ENCODE measurements at regions not wholly inside any gene's neighbourhood (a gene's known extent, or its start where the extent isn't known, plus 50 kb on each side); places are given as distances from the start of the nearest gene placed in this dataset.

- peaks cover 24% of the 10 kb centered on the region for H3K4me1 ChIP-seq (ENCODE audit: insufficient read depth, low read length)
- H3K9me3 ChIP-seq (ENCODE audit: insufficient read depth, low read depth, low read length), result no peaks in the 10 kb centered on the region
- 100% methylated on average over 1 of the region's 1 CpG for WGBS
- no peaks in the 10 kb centered on the region for H3K36me3 ChIP-seq (ENCODE audit: insufficient read depth, low read length)
- H3K27ac ChIP-seq (ENCODE audit: low read depth, low read length), result no peak overlapping the region
- H3K27me3 ChIP-seq (ENCODE audit: insufficient read depth, low read length), result no peaks in the 10 kb centered on the region
- no peak overlapping the region for H3K9ac ChIP-seq (ENCODE audit: low read depth, low read length)
- no peak overlapping the region for H3K4me3 ChIP-seq (ENCODE audit: low read length)
Measured at GRCh38 chr2:75342504-75343175, 143.3 kb upstream of the TACR1 start.

GRCh38 chr2:75340560-75340959 is 141.2 kb upstream of the TACR1 start:
- no peaks in the 10 kb centered on the region for H3K9me3 ChIP-seq (ENCODE audit: insufficient read depth, low read depth, low read length)
- 90% methylated on average over 3 of the region's 3 CpGs for WGBS

GRCh38 chr2:75338461-75338860 is 139.1 kb upstream of the TACR1 start:
- Histone ChIP-seq H3K9ac (ENCODE audit: low read depth, low read length) (no peak overlapping the region), H3K4me1 (ENCODE audit: insufficient read depth, low read length) (peaks cover 16% of the 10 kb centered on the region; the same call in 1 of the 2 replicates), H3K36me3 (ENCODE audit: insufficient read depth, low read length) (no peaks in the 10 kb centered on the region), H3K27me3 (ENCODE audit: insufficient read depth, low read length) (no peaks in the 10 kb centered on the region), H3K27ac (ENCODE audit: low read depth, low read length) (no peak overlapping the region), H3K9me3 (ENCODE audit: insufficient read depth, low read depth, low read length) (no peaks in the 10 kb centered on the region), H3K4me3 (ENCODE audit: low read length) (no peak overlapping the region)
- 87% methylated on average over 4 of the region's 5 CpGs for WGBS

More at GRCh38 chr2:75340560-75340959, 141.2 kb upstream of the TACR1 start:
- H3K36me3 ChIP-seq (ENCODE audit: insufficient read depth, low read length), result no peaks in the 10 kb centered on the region
- H3K27me3 ChIP-seq (ENCODE audit: insufficient read depth, low read length), result no peaks in the 10 kb centered on the region
- no peak overlapping the region for H3K9ac ChIP-seq (ENCODE audit: low read depth, low read length)
- no peak overlapping the region for H3K4me3 ChIP-seq (ENCODE audit: low read length)
- peaks cover 30% of the 10 kb centered on the region for H3K4me1 ChIP-seq (ENCODE audit: insufficient read depth, low read length)
- H3K27ac ChIP-seq (ENCODE audit: low read depth, low read length), result no peak overlapping the region

- no peak overlapping the region for H3K4me3 ChIP-seq (ENCODE audit: low read length)
- H3K9ac ChIP-seq (ENCODE audit: low read depth, low read length), result no peak overlapping the region
- WGBS, result 94% methylated on average over 1 of the region's 3 CpGs
- no peaks in the 10 kb centered on the region for H3K9me3 ChIP-seq (ENCODE audit: insufficient read depth, low read depth, low read length)
- no peaks in the 10 kb centered on the region for H3K36me3 ChIP-seq (ENCODE audit: insufficient read depth, low read length)
- H3K27me3 ChIP-seq (ENCODE audit: insufficient read depth, low read length), result no peaks in the 10 kb centered on the region
- no peak overlapping the region for H3K27ac ChIP-seq (ENCODE audit: low read depth, low read length)
- H3K4me1 ChIP-seq (ENCODE audit: insufficient read depth, low read length), result peaks cover 14% of the 10 kb centered on the region; the same call in 1 of the 2 replicates
Measured at GRCh38 chr2:75337619-75338018, 138.3 kb upstream of the TACR1 start.

- H3K9me3 ChIP-seq (ENCODE audit: insufficient read depth, low read depth, low read length), result no peaks in the 10 kb centered on the region
- H3K4me3 ChIP-seq (ENCODE audit: low read length), result no peak overlapping the region
- H3K36me3 ChIP-seq (ENCODE audit: insufficient read depth, low read length), result no peaks in the 10 kb centered on the region
- H3K27ac ChIP-seq (ENCODE audit: low read depth, low read length), result no peak overlapping the region
- no peaks in the 10 kb centered on the region for H3K27me3 ChIP-seq (ENCODE audit: insufficient read depth, low read length)
- no peak overlapping the region for H3K9ac ChIP-seq (ENCODE audit: low read depth, low read length)
- 94% methylated on average over 2 of the region's 5 CpGs for WGBS
- peaks cover 14% of the 10 kb centered on the region; the same call in 1 of the 2 replicates for H3K4me1 ChIP-seq (ENCODE audit: insufficient read depth, low read length)
Measured at GRCh38 chr2:75337016-75337415, 137.7 kb upstream of the TACR1 start.

- H3K36me3 ChIP-seq (ENCODE audit: insufficient read depth, low read length), result no peaks in the 10 kb centered on the region
- peaks cover 14% of the 10 kb centered on the region; the same call in 1 of the 2 replicates for H3K4me1 ChIP-seq (ENCODE audit: insufficient read depth, low read length)
- H3K27me3 ChIP-seq (ENCODE audit: insufficient read depth, low read length), result no peaks in the 10 kb centered on the region
- WGBS, result 93% methylated on average over 3 of the region's 3 CpGs
- H3K27ac ChIP-seq (ENCODE audit: low read depth, low read length), result no peak overlapping the region
- H3K4me3 ChIP-seq (ENCODE audit: low read length), result no peak overlapping the region
- H3K9me3 ChIP-seq (ENCODE audit: insufficient read depth, low read depth, low read length), result no peaks in the 10 kb centered on the region
- no peak overlapping the region for H3K9ac ChIP-seq (ENCODE audit: low read depth, low read length)
Measured at GRCh38 chr2:75336451-75336850, 137.1 kb upstream of the TACR1 start.

- Histone ChIP-seq H3K27ac (ENCODE audit: low read depth, low read length) (no peak overlapping the region), H3K4me1 (ENCODE audit: insufficient read depth, low read length) (peaks cover 14% of the 10 kb centered on the region; the same call in 1 of the 2 replicates), H3K9me3 (ENCODE audit: insufficient read depth, low read depth, low read length) (no peaks in the 10 kb centered on the region), H3K36me3 (ENCODE audit: insufficient read depth, low read length) (no peaks in the 10 kb centered on the region), H3K27me3 (ENCODE audit: insufficient read depth, low read length) (no peaks in the 10 kb centered on the region), H3K4me3 (ENCODE audit: low read length) (no peak overlapping the region), H3K9ac (ENCODE audit: low read depth, low read length) (no peak overlapping the region)
- 92% methylated on average over 6 of the region's 6 CpGs for WGBS
Measured at GRCh38 chr2:75334076-75334475, 134.8 kb upstream of the TACR1 start.

GRCh38 chr2:75333646-75334045 is 134.3 kb upstream of the TACR1 start:
- H3K4me1 ChIP-seq (ENCODE audit: insufficient read depth, low read length), result peaks cover 14% of the 10 kb centered on the region; the same call in 1 of the 2 replicates
- no peaks in the 10 kb centered on the region for H3K9me3 ChIP-seq (ENCODE audit: insufficient read depth, low read depth, low read length)
- H3K36me3 ChIP-seq (ENCODE audit: insufficient read depth, low read length), result no peaks in the 10 kb centered on the region
- 90% methylated on average over 2 of the region's 2 CpGs for WGBS
- no peak overlapping the region for H3K27ac ChIP-seq (ENCODE audit: low read depth, low read length)
- H3K27me3 ChIP-seq (ENCODE audit: insufficient read depth, low read length), result no peaks in the 10 kb centered on the region
- H3K9ac ChIP-seq (ENCODE audit: low read depth, low read length), result no peak overlapping the region
- no peak overlapping the region for H3K4me3 ChIP-seq (ENCODE audit: low read length)

- Histone ChIP-seq H3K36me3 (ENCODE audit: insufficient read depth, low read length) (no peaks in the 10 kb centered on the region), H3K4me1 (ENCODE audit: insufficient read depth, low read length) (peaks cover 7% of the 10 kb centered on the region; the same call in 1 of the 2 replicates), H3K9ac (ENCODE audit: low read depth, low read length) (no peak overlapping the region), H3K27me3 (ENCODE audit: insufficient read depth, low read length) (no peaks in the 10 kb centered on the region), H3K9me3 (ENCODE audit: insufficient read depth, low read depth, low read length) (no peaks in the 10 kb centered on the region), H3K27ac (ENCODE audit: low read depth, low read length) (no peak overlapping the region), H3K4me3 (ENCODE audit: low read length) (no peak overlapping the region)
- WGBS, result 86% methylated on average over 6 of the region's 7 CpGs
Measured at GRCh38 chr2:75328156-75328555, 128.8 kb upstream of the TACR1 start.

- Histone ChIP-seq H3K27me3 (ENCODE audit: insufficient read depth, low read length) (no peaks in the 10 kb centered on the region), H3K4me1 (ENCODE audit: insufficient read depth, low read length) (peaks cover 7% of the 10 kb centered on the region; the same call in 1 of the 2 replicates), H3K9me3 (ENCODE audit: insufficient read depth, low read depth, low read length) (no peaks in the 10 kb centered on the region), H3K27ac (ENCODE audit: low read depth, low read length) (no peak overlapping the region), H3K36me3 (ENCODE audit: insufficient read depth, low read length) (no peaks in the 10 kb centered on the region), H3K9ac (ENCODE audit: low read depth, low read length) (no peak overlapping the region), H3K4me3 (ENCODE audit: low read length) (no peak overlapping the region)
- WGBS, result 64% methylated on average over 7 of the region's 7 CpGs
Measured at GRCh38 chr2:75327334-75327733, 128.0 kb upstream of the TACR1 start.

GRCh38 chr2:75326645-75327044 is 127.3 kb upstream of the TACR1 start:
- 87% methylated on average over 2 of the region's 2 CpGs for WGBS
- no peaks in the 10 kb centered on the region for H3K27me3 ChIP-seq (ENCODE audit: insufficient read depth, low read length)
- H3K36me3 ChIP-seq (ENCODE audit: insufficient read depth, low read length), result no peaks in the 10 kb centered on the region
- no peak overlapping the region for H3K9ac ChIP-seq (ENCODE audit: low read depth, low read length)
- H3K4me3 ChIP-seq (ENCODE audit: low read length), result no peak overlapping the region
- peaks cover 12% of the 10 kb centered on the region; the same call in 1 of the 2 replicates for H3K4me1 ChIP-seq (ENCODE audit: insufficient read depth, low read length)
- H3K27ac ChIP-seq (ENCODE audit: low read depth, low read length), result no peak overlapping the region
- no peaks in the 10 kb centered on the region for H3K9me3 ChIP-seq (ENCODE audit: insufficient read depth, low read depth, low read length)
